ENCODE measurements at regions not wholly inside any gene's neighbourhood (a gene's known extent, or its start where the extent isn't known, plus 50 kb on each side); places are given as distances from the start of the nearest gene placed in this dataset.

DNA sequence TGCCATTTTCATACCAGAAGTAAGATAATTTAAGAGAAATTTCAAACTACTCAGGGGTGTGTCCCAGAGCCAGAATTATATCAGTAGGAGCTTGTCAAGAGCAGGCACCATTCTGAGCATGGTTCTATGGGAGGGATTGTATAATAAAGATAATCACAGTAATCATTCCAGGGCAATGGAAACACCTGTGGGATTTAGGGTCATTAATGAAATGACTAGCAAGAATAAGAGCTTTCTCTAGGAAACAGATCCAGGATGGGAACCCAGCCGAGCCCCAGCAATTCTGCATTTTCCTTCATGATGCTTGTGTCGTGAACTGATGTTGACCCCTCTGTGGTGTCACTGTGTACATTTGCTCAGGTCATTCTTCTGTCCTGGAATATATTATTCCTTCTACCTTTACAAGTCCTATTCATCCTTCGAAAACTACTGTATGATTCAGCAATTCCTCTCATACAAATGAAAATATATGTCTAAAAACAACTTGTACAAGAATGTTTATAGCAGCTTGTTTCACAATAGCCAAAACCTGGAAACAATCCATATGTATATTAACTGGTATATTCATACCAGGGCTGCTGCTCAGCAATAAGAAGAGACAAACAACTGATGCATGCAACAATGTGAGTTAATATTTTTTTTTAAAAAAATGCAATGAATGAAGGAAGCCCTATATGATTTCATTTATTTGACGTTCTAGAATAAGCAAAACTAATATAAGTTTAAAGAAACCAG lies 687.8 kb upstream of the KLHL29 start:
- DNase-seq (ENCODE audit: low read depth, low spot score) = no peak
- ChIA-PET POLR2A (no interaction called here), CTCF (no interaction called here)
- no peak for TF ChIP-seq CTCF (IDR thresholded peaks at IDR 0.05; ENCODE audit: insufficient read depth, low read length, missing control alignments)
- H3K4me3 ChIP-seq (ENCODE audit: low read depth, low read length) = no peak overlapping the region

DNA sequence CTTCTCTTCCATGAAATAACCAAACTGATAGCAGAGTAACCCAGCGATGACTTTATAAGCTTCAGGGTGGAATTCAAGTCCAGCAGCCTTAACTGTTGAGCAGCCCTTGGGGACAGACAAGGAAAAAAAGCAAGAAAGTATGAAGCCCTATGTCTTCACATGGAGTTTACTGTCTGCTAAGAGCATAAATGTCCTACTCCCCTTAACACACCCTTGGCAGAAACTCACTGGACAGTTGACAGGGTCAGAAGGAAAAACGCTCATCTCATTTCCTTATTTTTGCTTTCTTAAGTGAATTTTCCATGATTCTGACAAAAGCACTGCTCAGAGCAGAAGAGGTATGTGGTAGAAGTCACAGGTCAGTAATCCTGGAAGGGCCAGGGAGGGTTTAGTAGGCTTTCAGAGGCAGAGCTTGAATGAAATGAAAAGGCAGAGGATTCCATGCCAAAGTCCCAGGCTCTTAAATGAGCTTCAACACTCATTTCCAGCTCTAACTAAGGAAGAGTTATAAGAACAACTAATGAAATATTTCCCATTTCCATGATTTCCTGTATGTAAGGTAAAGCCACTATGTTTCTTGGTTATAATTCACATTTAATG lies 683.3 kb upstream of the KLHL29 start:
- DNase-seq (ENCODE audit: low read depth, low spot score) = no peak
- no peak for TF ChIP-seq CTCF (IDR thresholded peaks at IDR 0.05; ENCODE audit: insufficient read depth, low read length, missing control alignments)
- ChIA-PET POLR2A (no interaction called here), CTCF (no interaction called here)
- H3K4me3 ChIP-seq (ENCODE audit: low read depth, low read length) = no peak overlapping the region

DNA sequence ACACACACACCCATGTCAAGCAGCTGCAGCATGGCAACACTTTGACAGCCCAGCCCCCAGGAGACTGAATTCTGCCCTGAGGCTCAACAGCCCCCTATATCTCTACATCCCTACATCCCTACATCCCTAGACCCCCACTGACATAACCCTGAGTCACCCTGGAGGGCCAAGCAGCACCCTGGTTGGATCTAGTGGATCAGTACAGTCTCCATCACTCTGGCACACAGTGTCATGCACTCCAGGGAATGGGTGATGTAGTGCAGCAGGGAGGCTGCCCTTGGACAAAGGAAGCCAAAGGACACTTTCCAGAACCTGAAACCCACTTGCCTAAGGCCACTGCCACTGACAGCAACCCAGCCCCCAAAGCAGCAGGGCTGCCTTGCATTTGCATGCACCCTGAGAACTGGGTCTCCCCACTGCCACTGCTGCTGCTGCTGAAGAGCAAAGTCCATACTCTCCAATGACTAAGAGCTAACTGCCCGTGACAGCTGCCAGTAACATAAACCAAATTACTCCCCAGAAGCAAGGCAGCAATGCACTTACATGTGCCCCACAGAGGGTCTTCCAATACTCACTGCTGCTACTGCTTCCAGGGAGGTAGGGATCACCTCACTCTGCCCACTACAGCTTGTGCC lies 681.6 kb upstream of the KLHL29 start:
- ChIA-PET CTCF (no interaction called here), POLR2A (no interaction called here)
- TF ChIP-seq CTCF (IDR thresholded peaks at IDR 0.05; ENCODE audit: insufficient read depth, low read length, missing control alignments) = no peak
- H3K4me3 ChIP-seq (ENCODE audit: low read depth, low read length) = no peak overlapping the region
- DNase-seq (ENCODE audit: low read depth, low spot score) = no peak

DNA sequence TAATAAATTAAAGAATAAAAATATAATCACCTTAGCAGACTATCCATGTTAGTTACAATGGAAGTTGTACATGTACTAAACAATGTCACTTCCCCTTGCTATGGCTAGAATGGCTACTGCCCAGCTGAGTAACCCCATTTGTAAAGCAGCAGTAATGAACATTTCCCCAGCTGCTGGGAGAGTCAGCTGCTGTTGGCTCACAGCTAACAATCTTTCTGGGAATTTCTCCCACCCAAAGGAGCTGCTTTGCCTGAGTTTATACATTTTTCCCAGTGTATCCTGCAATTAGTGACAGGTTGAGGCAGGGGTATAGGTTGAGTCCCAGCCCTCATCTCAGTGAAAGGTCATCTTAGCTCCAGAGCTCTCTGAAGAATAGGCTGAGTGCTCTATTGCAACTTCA lies 665.6 kb upstream of the KLHL29 start:
- DNase-seq (ENCODE audit: low read depth, low spot score) = no peak
- CTCF ChIA-PET = no interaction called here
- POLR2A ChIA-PET = no interaction called here
- TF ChIP-seq CTCF (IDR thresholded peaks at IDR 0.05; ENCODE audit: insufficient read depth, low read length, missing control alignments) = no peak
- H3K4me3 ChIP-seq (ENCODE audit: low read depth, low read length) = no peak overlapping the region

GRCh38 chr2:22729466-22729865 lies 655.5 kb upstream of the KLHL29 start:
- POLR2A ChIA-PET = no interaction called here
- TF ChIP-seq CTCF (IDR thresholded peaks at IDR 0.05; ENCODE audit: insufficient read depth, low read length, missing control alignments) = no peak

GRCh38 chr2:22734373-22735045 lies 650.5 kb upstream of the KLHL29 start:
- ChIA-PET POLR2A (no interaction called here), CTCF (no interaction called here)
- DNase-seq (ENCODE audit: low read depth, low spot score) = no peak

More at GRCh38 chr2:22729466-22729865, 655.5 kb upstream of the KLHL29 start:
- H3K4me3 ChIP-seq (ENCODE audit: low read depth, low read length) = no peak overlapping the region
- DNase-seq (ENCODE audit: low read depth, low spot score) = no peak
- CTCF ChIA-PET = no interaction called here

More at GRCh38 chr2:22734373-22735045, 650.5 kb upstream of the KLHL29 start:
- TF ChIP-seq CTCF (IDR thresholded peaks at IDR 0.05; ENCODE audit: insufficient read depth, low read length, missing control alignments) = no peak
- no peak overlapping the region for H3K4me3 ChIP-seq (ENCODE audit: low read depth, low read length)

Measured in AG04449 (cell line).